ENCODE measurements at regions not wholly inside any gene's neighbourhood (a gene's known extent, or its start where the extent isn't known, plus 50 kb on each side); places are given as distances from the start of the nearest gene placed in this dataset.

DNA sequence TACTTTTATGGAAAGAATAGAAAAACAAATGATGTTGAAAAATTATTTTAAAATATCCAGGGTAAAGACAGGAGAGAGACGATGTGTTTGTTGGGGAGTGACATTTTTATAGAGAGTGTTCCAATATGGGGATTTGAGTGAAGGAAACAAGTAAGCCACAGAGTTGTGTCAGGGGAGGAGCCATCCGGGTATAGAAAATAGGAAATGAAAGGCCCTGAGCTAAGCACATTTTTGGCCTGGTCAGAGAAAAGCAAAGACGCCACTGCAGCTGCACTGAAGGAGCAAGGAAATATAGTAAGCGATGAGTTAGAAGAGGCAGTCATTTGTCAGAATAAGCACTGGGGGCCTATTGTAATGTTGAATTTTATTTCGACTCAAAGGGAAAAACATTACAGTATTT is 107.3 kb upstream of the ADGRL4 start:
- DNase-seq: no peak

DNA sequence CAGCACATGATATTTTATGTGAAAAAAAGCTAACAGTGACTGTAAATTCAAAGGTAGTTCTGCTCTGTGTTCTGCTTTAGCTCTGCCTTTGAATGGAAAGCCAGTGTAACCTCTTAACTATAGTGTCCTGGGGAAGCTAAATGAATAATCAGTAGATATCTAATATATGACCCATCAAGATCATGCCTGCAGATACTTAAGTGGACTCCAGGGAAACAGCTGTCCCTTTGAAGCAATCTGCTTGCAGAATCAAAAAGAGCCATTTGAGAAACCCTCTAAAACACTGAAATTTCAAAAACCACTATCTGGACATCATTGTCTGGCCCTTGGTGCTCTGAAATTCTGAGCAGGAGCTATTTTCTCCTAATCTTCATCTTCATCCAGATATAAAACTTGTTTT is 104.2 kb upstream of the ADGRL4 start:
- no peak for DNase-seq

DNA sequence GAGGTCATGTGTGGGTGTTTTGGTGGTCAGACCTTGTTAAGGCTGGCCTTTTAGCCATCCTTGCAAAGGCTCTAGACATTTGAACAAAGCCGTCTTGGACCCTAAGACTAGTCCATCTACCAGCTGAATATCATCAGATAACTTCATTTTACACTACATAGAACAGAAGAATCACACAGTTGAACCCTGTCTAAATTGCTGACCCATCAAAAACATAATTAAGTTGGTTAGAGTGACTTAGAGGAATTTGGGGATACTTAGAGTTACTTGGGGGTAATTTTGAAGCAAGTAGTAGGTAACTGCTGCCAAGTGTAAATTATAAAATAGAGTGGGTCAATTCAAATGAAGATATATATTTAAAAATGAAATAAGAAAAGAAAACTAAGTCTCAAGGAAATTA is 102.9 kb upstream of the ADGRL4 start:
- DNase-seq: no peak

DNA sequence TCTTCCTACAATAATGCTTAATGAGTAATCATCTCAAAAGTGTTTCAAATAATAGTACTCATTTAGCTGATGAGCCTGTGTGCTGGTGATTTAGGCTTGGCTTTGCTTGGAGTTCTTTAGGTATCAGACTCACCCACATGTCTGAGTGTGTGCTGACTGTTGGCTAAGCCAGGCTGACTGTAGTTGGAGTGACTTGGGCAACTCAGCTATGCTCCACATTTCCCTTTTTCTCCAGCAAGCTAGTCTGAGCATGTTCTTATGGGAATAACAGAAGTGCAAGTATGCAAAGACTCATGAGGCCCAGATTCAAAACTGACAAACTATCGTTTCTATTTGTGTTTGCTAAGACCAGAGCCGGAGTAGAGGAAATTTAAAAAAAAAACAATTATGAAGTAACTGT is 99.0 kb upstream of the ADGRL4 start:
- DNase-seq: no peak

DNA sequence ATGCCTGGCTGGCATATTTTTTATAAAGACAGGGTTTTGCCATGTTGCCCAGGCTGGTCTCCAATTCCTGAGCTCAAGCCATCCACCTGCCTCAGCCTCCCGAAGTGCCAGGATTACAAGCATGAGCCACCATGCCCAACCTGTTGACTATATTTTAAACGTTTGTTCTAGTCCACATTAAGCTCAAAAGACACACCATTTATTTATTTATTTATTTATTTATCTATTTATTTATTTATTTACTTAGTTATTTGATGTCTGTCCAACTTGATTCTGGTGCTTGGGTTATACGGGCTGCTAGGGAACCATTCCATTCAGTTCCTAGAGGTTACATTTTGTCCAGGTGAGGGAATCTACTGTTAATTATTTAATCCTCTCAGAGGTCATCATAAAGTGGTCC is 98.1 kb upstream of the ADGRL4 start:
- DNase-seq: no peak

DNA sequence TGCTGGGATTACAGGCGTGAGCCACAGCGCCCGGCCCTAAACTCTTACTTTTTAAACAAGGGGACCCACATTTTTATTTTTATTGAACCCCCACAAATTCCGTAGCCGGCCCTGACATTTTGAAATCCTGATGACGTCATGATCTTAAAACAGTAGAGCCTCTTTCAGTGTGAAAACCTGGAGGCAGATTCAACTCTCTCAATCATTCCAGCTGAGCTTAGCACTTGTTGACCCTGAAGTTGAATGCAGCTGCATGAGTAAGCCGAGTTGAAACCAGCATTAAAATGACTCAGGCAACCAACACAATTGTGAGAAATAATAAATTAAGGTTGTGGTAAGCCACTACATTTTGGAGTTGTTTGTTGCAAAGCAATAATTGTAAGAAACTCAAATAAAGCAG is 93.9 kb upstream of the ADGRL4 start:
- DNase-seq: no peak

DNA sequence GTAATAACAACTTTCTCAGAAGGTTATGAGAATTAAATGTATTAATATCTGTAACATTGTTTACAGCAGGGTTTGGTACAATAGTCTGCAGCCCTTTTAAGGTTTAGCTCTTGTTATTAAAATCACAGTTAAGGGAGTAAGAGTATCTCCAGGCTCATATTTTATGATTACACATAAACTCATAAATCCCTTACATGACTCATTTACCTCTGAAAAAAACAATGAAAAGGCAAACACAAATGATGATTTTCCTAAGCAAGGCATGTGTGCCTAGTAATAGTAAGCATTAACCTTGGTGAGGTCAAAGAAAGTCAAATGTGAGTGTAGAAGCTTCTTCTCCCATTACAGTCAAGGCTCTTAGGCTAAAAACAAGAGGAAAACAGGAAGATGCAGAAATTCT is 84.5 kb upstream of the ADGRL4 start:
- DNase-seq: no peak

DNA sequence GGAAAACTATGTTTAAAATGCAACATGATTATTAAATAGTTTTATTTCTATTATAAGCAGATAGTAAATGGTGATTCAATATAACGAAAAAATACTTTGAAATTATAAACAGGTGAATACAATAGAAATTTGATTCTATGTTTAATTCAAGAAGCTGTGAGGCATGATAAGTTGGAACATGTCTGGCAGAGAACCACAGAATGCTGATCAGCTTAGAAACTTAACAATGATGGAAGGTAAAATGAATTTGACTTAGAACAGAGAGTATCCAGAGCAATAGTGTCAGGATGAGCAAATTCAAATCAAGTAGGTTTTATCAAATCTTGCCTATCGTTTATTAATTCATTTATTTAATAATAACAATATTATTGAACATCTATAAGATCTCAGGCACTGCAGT is 83.4 kb upstream of the ADGRL4 start:
- DNase-seq: no peak

DNA sequence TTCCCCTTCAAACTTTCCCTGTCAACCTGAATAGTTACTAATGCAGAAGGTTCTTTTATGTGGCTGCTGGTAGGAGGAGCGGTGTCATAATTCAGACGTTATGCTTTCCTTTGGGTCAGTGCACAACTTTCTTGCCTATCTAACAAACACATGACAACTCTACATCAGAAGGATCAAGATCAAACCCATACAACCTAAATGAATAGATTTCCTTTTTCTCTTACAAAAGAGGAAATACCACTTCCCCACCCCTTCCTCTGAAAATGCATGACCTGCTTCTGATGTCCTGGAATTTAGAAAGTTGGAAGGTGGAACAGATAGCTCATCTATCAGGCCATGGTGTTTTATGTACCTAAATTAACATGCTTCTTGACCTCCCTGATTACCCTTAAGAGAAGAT is 75.7 kb upstream of the ADGRL4 start:
- DNase-seq: no peak

DNA sequence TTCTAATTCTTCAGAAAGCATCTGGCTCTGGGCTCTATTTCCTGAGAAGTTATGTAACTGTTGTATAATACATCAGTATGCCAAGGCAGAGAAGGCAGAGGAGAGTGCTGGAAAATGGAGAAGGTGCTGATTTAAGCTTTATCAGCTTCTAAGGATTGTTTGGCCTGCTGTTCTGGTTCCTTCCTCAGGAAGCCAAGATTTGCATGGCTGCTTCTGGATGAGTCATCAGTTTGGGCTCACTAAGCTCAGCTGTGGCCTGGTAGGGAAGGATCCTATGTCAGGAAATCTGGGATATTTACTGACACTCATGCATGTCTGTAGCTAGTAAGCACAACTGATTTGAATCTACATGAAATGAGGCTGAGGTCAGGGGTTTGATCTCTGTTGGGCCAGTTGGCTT is 73.2 kb upstream of the ADGRL4 start:
- DNase-seq: no peak

DNA sequence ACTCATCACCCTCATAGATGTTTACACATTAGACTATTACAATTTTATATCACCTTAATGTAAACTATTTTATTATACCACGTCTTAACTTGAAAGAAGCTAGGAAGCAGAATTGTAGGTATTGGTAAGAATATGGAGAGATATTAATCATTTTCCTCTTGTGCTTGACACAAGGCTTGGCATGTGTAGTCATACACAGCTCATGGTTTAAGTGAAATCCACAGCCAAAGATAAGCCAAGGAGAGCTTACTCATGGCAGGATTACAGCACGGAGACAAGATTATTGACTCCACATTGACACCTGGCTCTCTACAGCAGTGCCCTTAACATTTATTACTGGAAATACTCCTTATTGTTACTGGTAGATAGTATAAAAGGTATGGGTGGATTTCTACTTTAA is 68.4 kb upstream of the ADGRL4 start:
- DNase-seq: no peak

DNA sequence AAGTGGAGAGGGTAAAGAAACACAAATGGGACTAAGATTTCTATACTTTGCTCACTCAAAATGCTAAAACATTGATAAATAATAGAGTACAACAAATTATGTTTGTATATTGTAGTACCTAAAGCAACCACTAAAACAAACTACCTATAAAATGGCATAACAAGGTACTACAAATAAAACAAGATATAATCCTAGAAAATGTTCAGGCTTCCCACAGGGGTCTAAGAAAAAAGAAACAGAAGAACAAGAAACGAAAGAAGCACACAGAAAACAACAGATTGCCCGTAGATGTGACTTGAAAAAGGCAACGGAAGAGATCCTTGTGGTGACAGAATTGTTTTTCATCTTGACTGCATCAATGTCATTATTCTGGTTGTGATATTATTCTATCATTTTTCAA is 63.3 kb upstream of the ADGRL4 start:
- no peak for DNase-seq

DNA sequence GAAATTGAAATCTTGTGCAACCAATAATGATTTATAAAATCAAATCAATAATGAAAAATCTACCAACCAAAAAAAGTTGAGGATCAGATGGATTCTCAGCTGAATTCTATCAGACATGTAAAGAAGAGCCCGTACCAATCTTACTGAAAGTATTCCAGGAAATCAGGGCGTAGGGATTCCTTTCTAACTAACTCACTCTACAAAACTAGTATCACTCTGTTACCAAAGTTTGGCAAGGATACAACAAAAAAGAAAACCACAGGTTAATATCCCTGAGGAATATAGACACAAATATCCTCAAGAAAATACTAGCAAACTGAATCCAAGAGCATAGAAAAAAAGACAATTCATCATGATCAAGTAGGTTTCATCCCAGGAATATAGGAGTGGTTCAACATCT is 52.8 kb upstream of the ADGRL4 start:
- DNase-seq: no peak

Measured in NCI-H1436 treated with DMSO at 0.1 percent for 48 hours (cell line).